Right atrium auricular region (tissue), 2 donors: ENCODE measurements at regions not wholly inside any gene's neighbourhood (a gene's known extent, or its start where the extent isn't known, plus 50 kb on each side); places are given as distances from the start of the nearest gene placed in this dataset.
A peak's percentile ranks its signal among the peaks of the same experiment; 100 is the strongest.

ENCODE experiments used
- DNase-seq: peaks from one replicate; pipeline ENCODE4 v3.0.0-alpha.2; 2019; ENCODE audit warnings: low spot score
- H3K27ac ChIP-seq, 2 donors: fragments of 200-600 bp; sonication (generic); 1 replicate in 1 of 2; 2 replicates in 1 of 2; pipeline ENCODE4 v1.5.1; 2016 to 2019
- H3K27me3 ChIP-seq, 2 donors: fragments of 200-600 bp; sonication (generic); one replicate each; pipeline versions ENCODE4 v1.5.1 to v1.6.0; 2017 to 2019
- H3K36me3 ChIP-seq: fragments of 200-600 bp; sonication (generic); one replicate; pipeline ENCODE4 v1.5.1; 2016
- H3K4me1 ChIP-seq, 2 donors: fragments of 200-600 bp; sonication (generic); one replicate each; pipeline versions ENCODE4 v1.5.1 to v1.6.0; 2017 to 2019
- H3K4me3 ChIP-seq, 2 donors: fragments of 200-600 bp; sonication (generic); 1 replicate in 1 of 2; 2 replicates in 1 of 2; pipeline ENCODE4 v1.5.1; 2017 to 2019; ENCODE audit warnings: mild to moderate bottlenecking in 1 of 2, moderate library complexity in 1 of 2
- H3K9me3 ChIP-seq, 2 donors: fragments of 200-600 bp; sonication (generic); one replicate each; pipeline ENCODE4 v1.5.1; 2019
- CTCF ChIP-seq, 2 donors: fragments of 200-600 bp; sonication (generic); IDR thresholded peaks; one replicate each; pipeline ENCODE4 v1.5.1; 2019; ENCODE audit warnings: antibody characterized with exemption in 2 of 2

DNA sequence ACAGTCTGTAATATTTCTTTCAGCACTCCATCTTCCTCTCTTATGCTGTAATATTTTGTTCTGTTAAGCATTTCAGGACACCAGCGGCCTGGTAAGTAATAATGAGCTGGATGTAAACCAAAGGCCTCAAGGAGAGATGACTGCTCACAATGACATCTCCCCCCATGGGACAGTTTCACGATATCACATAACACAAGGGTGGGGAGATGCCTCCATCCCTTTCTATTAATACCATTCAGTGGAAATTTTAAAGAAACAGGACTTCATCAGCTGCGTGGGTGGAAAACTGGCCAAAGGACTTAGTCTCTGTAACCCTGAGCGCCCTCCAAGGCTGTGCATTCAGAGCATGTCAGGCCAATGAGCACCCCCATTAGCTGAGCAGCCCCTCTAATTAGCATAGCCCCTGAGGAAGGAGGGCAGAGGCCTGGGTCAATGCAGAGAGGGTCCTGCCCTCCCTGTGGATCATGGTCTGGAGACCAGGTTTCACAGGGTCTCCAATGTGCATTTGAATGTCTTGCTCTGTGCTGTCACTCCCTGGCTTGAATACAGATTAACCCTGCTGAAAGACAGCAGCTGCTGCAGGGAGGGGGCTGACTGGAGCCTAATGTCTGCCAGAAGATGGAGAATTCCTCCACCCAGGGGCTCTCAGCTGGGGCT is 156.4 kb downstream of the HS3ST2 start:
- H3K27ac ChIP-seq, result no peak overlapping the region
- H3K4me3 ChIP-seq, result no peak overlapping the region
- H3K27me3 ChIP-seq, result no peaks in the 10 kb centered on the region
- peak; percentile 55 for DNase-seq
- no peaks in the 10 kb centered on the region for H3K36me3 ChIP-seq
- TF ChIP-seq CTCF (IDR thresholded peaks at IDR 0.05), result no peak
- H3K9me3 ChIP-seq, result no peaks in the 10 kb centered on the region
- H3K4me1 ChIP-seq, result peaks cover 0 to 17% of the 10 kb centered on the region in 2 donors

DNA sequence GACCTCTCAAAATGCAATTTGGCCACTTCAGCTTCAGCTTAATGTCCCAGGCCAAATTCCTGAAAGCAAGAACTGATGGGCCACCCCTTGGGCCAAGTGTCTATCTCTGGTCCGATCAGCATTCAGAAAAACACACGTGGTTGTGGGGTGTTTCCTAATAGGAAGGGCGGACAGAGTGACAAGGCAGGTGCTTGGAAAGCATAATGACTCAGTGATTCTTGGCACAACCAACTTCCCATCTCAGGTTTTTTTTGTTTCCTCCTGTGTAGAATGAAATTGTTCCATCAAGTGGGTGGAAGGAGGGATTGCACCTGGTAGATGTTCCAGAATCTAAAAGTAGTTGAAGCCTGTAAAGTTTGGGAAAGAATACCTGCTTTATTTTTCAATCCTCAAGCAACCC is 155.6 kb downstream of the HS3ST2 start:
- Histone ChIP-seq H3K4me3 (no peak overlapping the region), H3K9me3 (no peaks in the 10 kb centered on the region), H3K27ac (no peak overlapping the region), H3K36me3 (no peaks in the 10 kb centered on the region), H3K27me3 (no peaks in the 10 kb centered on the region), H3K4me1 (peaks cover 0 to 17% of the 10 kb centered on the region in 2 donors)
- TF ChIP-seq CTCF (IDR thresholded peaks at IDR 0.05), result no peak
- peak; percentile 18 for DNase-seq

DNA sequence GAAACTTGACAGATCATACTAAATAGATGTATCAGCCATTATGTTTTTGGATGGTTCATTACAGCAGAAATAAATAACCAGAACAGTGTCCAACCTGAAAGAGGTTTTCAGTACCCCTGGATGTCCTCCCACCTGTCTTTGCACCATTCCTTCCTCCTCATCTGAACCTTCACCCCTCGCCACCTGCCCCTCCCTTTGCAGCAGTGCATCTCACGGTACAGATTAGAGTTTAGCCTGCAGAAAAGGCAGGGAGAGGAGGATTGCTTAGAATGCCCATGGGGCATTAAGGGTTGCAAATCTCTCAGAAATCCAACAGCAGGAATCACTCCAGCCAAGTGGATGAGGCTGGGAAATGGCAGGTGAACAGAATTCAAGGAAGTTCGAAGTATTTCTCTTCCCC is 155.0 kb downstream of the HS3ST2 start:
- H3K9me3 ChIP-seq, result no peaks in the 10 kb centered on the region
- H3K4me3 ChIP-seq, result no peak overlapping the region
- DNase-seq, result peak; percentile 1
- TF ChIP-seq CTCF (IDR thresholded peaks at IDR 0.05), result no peak
- no peaks in the 10 kb centered on the region for H3K27me3 ChIP-seq
- peaks cover 0 to 17% of the 10 kb centered on the region in 2 donors for H3K4me1 ChIP-seq
- no peak overlapping the region for H3K27ac ChIP-seq
- no peaks in the 10 kb centered on the region for H3K36me3 ChIP-seq

DNA sequence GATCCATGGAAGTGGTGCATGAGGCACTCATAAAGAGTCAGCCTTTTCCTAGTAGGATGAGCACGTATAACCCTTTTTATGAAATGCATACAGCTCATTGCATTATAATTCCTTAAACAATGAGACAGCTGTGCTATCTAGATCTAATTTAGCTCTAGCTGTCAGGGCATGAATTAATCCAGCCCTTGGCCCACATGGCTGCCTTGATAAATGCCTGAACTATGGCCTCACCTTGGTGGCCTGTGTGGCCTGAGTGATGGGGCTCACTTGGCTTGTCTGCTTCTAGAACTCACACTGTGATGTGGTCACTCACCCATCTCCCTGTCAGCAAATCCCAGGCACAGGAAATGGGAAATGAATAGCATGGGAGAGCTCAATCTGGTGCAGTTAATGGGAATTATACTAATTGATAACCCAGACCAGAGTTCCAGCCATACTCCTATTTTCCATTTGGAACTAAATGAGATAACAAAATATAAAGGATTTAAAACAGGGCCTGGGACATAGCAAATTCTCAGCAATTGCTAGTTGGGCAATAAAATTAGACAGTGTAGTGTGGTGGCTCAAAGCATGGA is 153.6 kb downstream of the HS3ST2 start:
- peak; percentile 18 for DNase-seq
- H3K36me3 ChIP-seq, result no peaks in the 10 kb centered on the region
- H3K4me3 ChIP-seq, result no peak overlapping the region
- peaks cover 0 to 17% of the 10 kb centered on the region in 2 donors for H3K4me1 ChIP-seq
- TF ChIP-seq CTCF (IDR thresholded peaks at IDR 0.05), result no peak
- H3K9me3 ChIP-seq, result no peaks in the 10 kb centered on the region
- no peaks in the 10 kb centered on the region for H3K27me3 ChIP-seq
- H3K27ac ChIP-seq, result no peak overlapping the region
